Lower lobe of right lung (tissue), 2 donors: ENCODE measurements at regions not wholly inside any gene's neighbourhood (a gene's known extent, or its start where the extent isn't known, plus 50 kb on each side); places are given as distances from the start of the nearest gene placed in this dataset.

Source experiments
- ATAC-seq, 2 donors: fragments of 200-7000 bp; cut with Tn5 transposase; one replicate each; pipeline ENCODE4 v1.9.1; 2020 to 2022; ENCODE audit warnings: mild to moderate bottlenecking in 2 of 2, moderate library complexity in 2 of 2
- DNase-seq: peaks from one replicate; pipeline ENCODE4 v3.0.0-alpha.2; 2020
- H3K27ac ChIP-seq: fragments of 200-600 bp; one replicate; pipeline ENCODE4 v1.8.0; 2022
- H3K27me3 ChIP-seq: fragments of 200-600 bp; one replicate; pipeline ENCODE4 v1.8.0; 2022; ENCODE audit warnings: low read depth
- H3K36me3 ChIP-seq: fragments of 200-600 bp; one replicate; pipeline ENCODE4 v1.8.0; 2022; ENCODE audit warnings: mild to moderate bottlenecking
- H3K4me1 ChIP-seq: fragments of 200-600 bp; one replicate; pipeline ENCODE4 v1.8.0; 2022
- H3K4me3 ChIP-seq: fragments of 200-600 bp; one replicate; pipeline ENCODE4 v1.8.0; 2022; ENCODE audit warnings: mild to moderate bottlenecking
- H3K9me3 ChIP-seq: fragments of 200-600 bp; one replicate; pipeline ENCODE4 v1.8.0; 2022
- CTCF ChIP-seq: fragments of 200-600 bp; IDR thresholded peaks from one replicate; pipeline ENCODE4 v1.8.0; 2022; ENCODE audit warnings: antibody characterized with exemption, mild to moderate bottlenecking
- intact Hi-C: fragments of 100-400 bp; cut with DNase I; formaldehyde crosslinking; loops from one replicate; pipeline ENCODE4 v1.11.0; 2022
- donor health status: DM: no; HTN: yes; CAD: no; lungs with severe emphysema.

- no peak for TF ChIP-seq CTCF
- Histone ChIP-seq H3K27me3 (no peaks in the 10 kb centered on the region), H3K4me1 (no peaks in the 10 kb centered on the region), H3K36me3 (no peaks in the 10 kb centered on the region), H3K27ac (no peak overlapping the region), H3K4me3 (no peak overlapping the region), H3K9me3 (no peaks in the 10 kb centered on the region)
- intact Hi-C loops: no loop called here
- ATAC-seq (no peak), DNase-seq (no peak)
These were observed 1906.4 kb upstream of the PRR20A start for GRCh38 chr13:55234311-55234710.

GRCh38 chr13:55245005-55245644 is 1895.6 kb upstream of the PRR20A start:
- no peak overlapping the region for H3K4me3 ChIP-seq
- no peaks in the 10 kb centered on the region for H3K4me1 ChIP-seq
- H3K36me3 ChIP-seq: no peaks in the 10 kb centered on the region
- no peak for DNase-seq
- H3K27me3 ChIP-seq: no peaks in the 10 kb centered on the region
- no peak for ATAC-seq
- intact Hi-C loops: no loop called here
- no peak for TF ChIP-seq CTCF
- H3K9me3 ChIP-seq: peaks cover 11% of the 10 kb centered on the region
- no peak overlapping the region for H3K27ac ChIP-seq

DNA sequence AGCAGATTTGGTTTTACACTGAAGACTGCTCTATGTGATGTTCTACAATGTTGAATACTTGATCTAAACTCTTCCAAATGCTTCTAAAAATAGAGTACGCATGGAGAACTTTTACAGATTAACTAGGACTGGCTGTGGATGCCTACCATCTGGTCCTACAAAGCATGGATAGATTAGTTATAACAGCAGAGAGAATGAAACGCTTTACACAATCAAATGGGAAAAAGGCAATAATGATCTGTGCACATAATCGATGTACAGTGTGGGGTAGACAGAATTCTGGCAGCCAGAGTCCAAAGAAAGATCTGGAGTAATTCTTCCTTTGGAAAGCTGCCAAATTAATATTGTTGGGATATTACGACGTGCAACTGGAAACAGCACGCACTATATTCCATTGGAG is 1885.5 kb upstream of the PRR20A start:
- no peak for DNase-seq
- Histone ChIP-seq H3K4me1 (no peaks in the 10 kb centered on the region), H3K27ac (no peak overlapping the region), H3K36me3 (no peaks in the 10 kb centered on the region), H3K27me3 (no peaks in the 10 kb centered on the region), H3K4me3 (no peak overlapping the region), H3K9me3 (no peaks in the 10 kb centered on the region)
- intact Hi-C loops: no loop called here
- ATAC-seq: no peak
- TF ChIP-seq CTCF: no peak

DNA sequence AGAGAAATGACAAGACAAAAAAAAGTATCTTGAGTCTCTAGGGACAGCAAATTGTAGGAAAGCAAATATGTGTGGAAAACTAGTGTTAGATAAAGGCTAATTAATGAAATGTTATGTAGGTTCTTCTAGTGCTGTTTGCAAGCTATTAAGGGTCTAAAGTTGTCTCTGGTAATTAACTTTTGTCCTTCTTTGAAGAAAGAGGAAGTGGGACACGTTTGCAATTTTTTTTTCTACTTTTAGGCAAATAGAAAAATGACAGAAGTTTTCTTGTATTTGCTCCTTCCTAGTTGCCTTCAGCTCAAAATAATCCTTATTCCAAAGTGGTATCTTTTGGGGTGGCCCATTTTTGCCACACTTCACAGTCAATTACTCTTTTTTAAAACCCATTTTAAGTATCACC is 1877.7 kb upstream of the PRR20A start:
- TF ChIP-seq CTCF: no peak
- no peak for DNase-seq
- H3K27me3 ChIP-seq: no peaks in the 10 kb centered on the region
- no peak overlapping the region for H3K27ac ChIP-seq
- no peaks in the 10 kb centered on the region for H3K4me1 ChIP-seq
- no peaks in the 10 kb centered on the region for H3K36me3 ChIP-seq
- no peak for ATAC-seq
- H3K4me3 ChIP-seq: no peak overlapping the region
- intact Hi-C loops: no loop called here
- no peaks in the 10 kb centered on the region for H3K9me3 ChIP-seq

DNA sequence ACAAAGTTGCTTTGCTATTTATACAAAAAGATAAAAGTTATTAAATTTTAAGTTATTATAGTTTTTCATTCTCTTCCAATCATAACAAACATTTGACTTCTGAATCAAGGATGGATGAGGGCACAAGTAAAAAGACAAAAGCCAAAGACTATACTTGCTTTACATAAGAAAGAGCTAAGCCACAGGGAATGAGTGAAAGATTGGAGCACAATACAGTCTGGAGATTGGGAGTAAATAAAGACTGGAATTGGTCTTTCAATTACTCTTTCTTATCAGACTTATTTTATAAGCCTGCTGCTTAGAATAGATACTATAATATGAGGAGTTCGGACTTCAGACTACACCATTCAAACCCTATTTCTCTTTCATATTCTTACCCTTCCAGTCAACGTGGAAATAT is 1874.1 kb upstream of the PRR20A start:
- no peaks in the 10 kb centered on the region for H3K9me3 ChIP-seq
- no peak for DNase-seq
- TF ChIP-seq CTCF: no peak
- ATAC-seq: no peak
- H3K36me3 ChIP-seq: no peaks in the 10 kb centered on the region
- no peak overlapping the region for H3K27ac ChIP-seq
- intact Hi-C loops: no loop called here
- H3K4me3 ChIP-seq: no peak overlapping the region
- no peaks in the 10 kb centered on the region for H3K27me3 ChIP-seq
- H3K4me1 ChIP-seq: no peaks in the 10 kb centered on the region

DNA sequence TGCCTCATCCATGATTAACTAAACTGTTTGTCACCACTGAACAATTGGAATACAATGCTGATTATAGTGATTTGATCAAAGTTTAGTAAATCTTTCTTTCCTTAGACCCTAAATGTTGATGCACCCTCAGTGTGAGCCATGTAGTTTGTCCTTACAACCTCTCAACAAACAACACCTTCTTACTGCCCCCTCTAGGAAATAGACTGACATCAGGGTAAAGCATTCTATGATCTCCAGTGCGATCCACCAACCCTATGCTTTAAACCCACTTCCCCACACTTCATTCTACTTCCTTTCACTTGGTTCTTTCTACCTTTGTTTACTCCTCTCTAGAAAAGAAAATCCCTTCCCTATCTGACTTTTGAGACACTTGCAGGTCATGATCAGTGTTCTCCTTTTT is 1842.5 kb upstream of the PRR20A start:
- ATAC-seq: no peak
- TF ChIP-seq CTCF: no peak
- no peak overlapping the region for H3K4me3 ChIP-seq

More for the DNA sequence above, 1842.5 kb upstream of the PRR20A start:
- no peak for DNase-seq
- Histone ChIP-seq H3K36me3 (no peaks in the 10 kb centered on the region), H3K27me3 (no peaks in the 10 kb centered on the region), H3K9me3 (peaks cover 7% of the 10 kb centered on the region), H3K4me1 (no peaks in the 10 kb centered on the region), H3K27ac (no peak overlapping the region)
- intact Hi-C loops: no loop called here
